Astrocyte of the hippocampus (primary cell): ENCODE measurements at regions not wholly inside any gene's neighbourhood (a gene's known extent, or its start where the extent isn't known, plus 50 kb on each side); places are given as distances from the start of the nearest gene placed in this dataset.

Experiments used
- DNase-seq: peaks from one replicate; pipeline ENCODE4 v3.0.0; 2011; ENCODE audit warnings: low read depth, low spot score

- peak; percentile 36 for DNase-seq
Measured at GRCh38 chr5:90193185-90193822, 216.3 kb downstream of the CETN3 start.

GRCh38 chr5:90191352-90192045 is 218.1 kb downstream of the CETN3 start:
- DNase-seq, result no peak

GRCh38 chr5:90185897-90186468 is 223.6 kb downstream of the CETN3 start:
- no peak for DNase-seq

- no peak for DNase-seq
Measured at GRCh38 chr5:90184764-90185163, 224.8 kb downstream of the CETN3 start.

GRCh38 chr5:90182726-90183125 is 226.8 kb downstream of the CETN3 start:
- no peak for DNase-seq

- DNase-seq, result peak; percentile 55
Measured at GRCh38 chr5:90174236-90174635, 235.3 kb downstream of the CETN3 start.

- DNase-seq, result peak; percentile 55
Measured at GRCh38 chr5:90173299-90174030, 236.1 kb downstream of the CETN3 start.

- no peak for DNase-seq
Measured at GRCh38 chr5:90171466-90171865, 238.1 kb downstream of the CETN3 start.

- no peak for DNase-seq
Measured at GRCh38 chr5:90170261-90170660, 239.3 kb downstream of the CETN3 start.

GRCh38 chr5:90169078-90169477 is 240.5 kb downstream of the CETN3 start:
- no peak for DNase-seq

GRCh38 chr5:90168399-90168798 is 241.2 kb downstream of the CETN3 start:
- no peak for DNase-seq

- no peak for DNase-seq
Measured at GRCh38 chr5:90166816-90167215, 242.7 kb downstream of the CETN3 start.

GRCh38 chr5:90162324-90162723 is 247.2 kb downstream of the CETN3 start:
- no peak for DNase-seq

GRCh38 chr5:90161414-90161813 is 248.1 kb downstream of the CETN3 start:
- DNase-seq, result peak; percentile 38

- DNase-seq, result no peak
Measured at GRCh38 chr5:90158131-90158530, 251.4 kb downstream of the CETN3 start.

GRCh38 chr5:90153031-90153430 is 256.5 kb downstream of the CETN3 start:
- DNase-seq, result no peak

GRCh38 chr5:90144625-90145327 is 264.8 kb downstream of the CETN3 start:
- DNase-seq, result peak; percentile 36

- no peak for DNase-seq
Measured at GRCh38 chr5:90142541-90142940, 267.0 kb downstream of the CETN3 start.

- DNase-seq, result no peak
Measured at GRCh38 chr5:90141984-90142383, 267.6 kb downstream of the CETN3 start.

- no peak for DNase-seq
Measured at GRCh38 chr5:90136952-90137528, 272.5 kb downstream of the CETN3 start.

- no peak for DNase-seq
Measured at GRCh38 chr5:90135779-90136378, 273.7 kb downstream of the CETN3 start.
